NCI-H446 (cell line): ENCODE measurements at regions not wholly inside any gene's neighbourhood (a gene's known extent, or its start where the extent isn't known, plus 50 kb on each side); places are given as distances from the start of the nearest gene placed in this dataset.

Experiments
- DNase-seq, 2 experiments: peaks; one replicate each; lab custom pipeline; 2025; lab: John Stamatoyannopoulos, UW

DNA sequence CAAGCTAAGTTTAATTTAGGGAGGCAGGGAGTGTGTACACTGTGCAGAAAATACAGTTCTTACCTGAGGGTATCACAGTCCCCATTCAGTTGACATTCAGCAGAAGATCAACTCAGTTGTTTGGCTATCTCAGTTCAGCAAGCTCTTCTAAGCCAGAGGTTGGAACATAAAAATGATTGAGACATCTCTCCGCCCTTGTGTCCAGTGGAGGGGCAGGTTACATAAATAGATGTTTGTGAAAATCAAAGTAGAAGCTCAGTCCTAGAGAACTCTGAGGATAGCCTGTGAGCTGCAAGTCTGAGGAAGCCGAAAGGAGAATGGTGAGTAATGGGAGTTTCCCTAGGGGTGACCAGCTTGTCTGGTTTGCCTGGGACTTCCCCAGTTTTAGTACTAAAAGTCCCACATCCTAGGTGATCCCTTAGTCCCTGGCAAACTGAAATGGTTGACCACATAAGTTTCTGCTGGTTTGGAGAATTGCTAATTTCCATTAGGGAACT, 251.4 kb upstream of the ATP2B1 start:
- no peak for DNase-seq

DNA sequence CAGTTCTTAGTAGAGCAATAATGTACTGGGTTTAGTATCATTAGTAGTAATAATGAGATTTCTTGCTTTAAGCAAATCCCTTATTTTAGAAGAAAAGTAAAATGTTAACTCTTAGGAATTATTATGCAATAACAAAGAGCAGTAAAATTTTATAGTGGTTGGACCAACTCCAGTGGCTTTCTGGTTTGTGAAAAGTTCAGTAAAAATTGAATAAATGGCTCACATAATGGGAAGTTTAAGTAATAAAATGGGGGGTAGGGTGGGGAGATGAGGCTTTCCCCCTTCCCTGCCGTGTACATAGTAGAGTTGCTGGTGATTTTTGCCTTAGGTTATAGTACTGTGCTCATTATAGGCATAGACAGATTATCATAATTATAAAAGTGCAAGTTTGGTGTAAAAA, 250.5 kb upstream of the ATP2B1 start:
- no peak for DNase-seq

- DNase-seq = no peak
Measured at GRCh38 chr12:89954259-89954658, 245.6 kb upstream of the ATP2B1 start.

DNA sequence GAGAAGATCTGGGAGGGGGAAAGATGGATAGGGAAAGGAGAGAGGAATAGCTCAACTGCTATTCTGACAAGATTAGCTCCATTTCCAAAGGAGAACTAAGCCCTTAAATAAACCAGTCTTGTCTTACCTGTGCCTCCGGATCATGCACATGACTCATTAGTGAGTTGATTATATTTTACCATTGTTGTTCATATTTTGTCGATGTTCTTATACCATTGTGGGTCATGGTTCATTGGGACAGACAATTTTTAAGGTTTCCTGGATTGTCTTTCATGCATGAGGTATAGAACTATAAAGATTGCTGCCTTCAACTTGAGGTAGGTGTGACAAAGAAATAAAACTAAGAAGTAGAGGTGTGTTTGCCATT, 243.0 kb upstream of the ATP2B1 start:
- no peak for DNase-seq

DNA sequence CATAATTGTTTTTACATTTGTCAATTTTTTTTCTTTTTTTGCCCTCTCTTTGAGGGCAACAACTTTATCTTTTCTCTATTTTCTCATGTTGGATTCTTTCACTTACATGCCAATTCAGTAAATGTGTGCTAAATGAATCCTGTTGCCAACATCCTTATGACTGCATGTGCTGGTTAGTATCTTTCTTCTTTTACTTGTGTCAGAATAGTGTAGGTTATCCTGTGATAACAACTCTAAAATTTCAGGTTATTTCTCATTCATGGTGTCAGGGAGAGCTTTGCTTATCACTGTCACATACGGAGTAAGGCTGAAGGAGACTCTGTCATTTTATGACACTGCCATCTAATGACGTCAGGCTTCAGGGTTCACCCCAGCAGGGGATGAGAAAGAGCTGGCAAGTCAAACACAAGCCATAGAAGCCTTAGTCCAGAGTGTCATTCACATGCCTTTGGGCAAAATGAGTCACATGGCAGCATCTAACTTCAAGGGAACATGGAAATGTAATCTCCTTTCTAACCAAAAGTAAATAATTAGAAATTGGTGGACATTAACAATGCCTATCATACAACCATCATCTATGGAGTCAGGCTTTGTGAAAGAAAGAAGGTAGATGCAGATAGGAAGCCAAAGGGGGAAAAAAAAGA, 242.5 kb upstream of the ATP2B1 start:
- DNase-seq = no peak

DNA sequence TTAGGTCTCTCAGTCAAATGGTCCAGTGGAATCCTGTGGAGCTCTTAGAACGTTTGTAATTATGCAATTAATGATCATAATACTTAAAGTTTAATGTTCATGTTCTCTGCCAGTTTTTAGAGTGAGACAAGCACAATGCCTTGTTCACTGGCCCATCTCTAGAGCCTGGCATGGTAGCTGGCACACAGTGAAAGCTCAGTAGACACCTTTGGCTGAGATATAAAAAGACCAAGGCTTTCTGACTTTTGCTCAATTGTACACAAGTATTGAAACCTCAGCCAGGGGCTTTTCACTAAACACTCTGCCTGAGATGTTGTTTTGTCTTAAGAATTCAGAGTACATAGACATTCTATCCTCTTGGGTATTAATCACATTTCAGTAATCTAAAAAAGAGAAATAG, 241.8 kb upstream of the ATP2B1 start:
- DNase-seq = peak in 1 of 2 experiments; percentile 7

DNA sequence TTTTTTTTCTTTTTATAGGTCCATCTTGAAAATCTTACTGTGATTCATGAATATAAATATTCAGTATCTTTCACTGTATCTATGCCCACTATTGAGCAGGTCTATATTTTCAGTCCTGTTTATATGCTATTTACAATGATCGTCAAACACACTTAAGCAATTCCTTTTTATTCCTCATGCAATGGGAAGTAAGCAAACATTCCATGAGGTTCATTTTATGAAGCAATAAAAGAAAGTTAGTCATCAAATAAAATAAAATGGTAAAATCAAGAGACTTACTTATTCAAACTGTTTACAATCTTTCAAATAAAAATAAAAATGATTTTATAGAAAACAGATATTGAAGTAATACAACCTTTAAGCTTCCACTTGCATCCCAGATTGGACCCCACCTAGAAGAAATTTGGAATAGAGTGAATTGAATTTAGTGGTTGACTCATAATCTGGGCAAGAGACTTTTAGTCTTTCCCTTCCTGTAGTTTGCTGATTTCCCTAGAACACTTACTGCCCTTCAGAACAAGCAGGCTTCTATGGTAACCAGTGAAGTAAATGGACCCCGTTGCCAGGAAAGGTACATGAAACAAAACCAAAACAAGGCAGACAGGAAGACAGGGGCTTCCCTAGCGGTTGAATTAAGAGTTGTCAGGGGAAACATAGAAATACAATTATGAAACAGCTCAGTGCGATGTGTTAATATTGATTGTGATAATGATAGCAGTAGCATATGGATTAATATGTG, 241.0 kb upstream of the ATP2B1 start:
- no peak for DNase-seq

- DNase-seq = no peak
Measured at GRCh38 chr12:89948271-89949175, 239.9 kb upstream of the ATP2B1 start.

GRCh38 chr12:89947437-89948270, 239.0 kb upstream of the ATP2B1 start:
- DNase-seq = peak; percentile 21 to 27

DNA sequence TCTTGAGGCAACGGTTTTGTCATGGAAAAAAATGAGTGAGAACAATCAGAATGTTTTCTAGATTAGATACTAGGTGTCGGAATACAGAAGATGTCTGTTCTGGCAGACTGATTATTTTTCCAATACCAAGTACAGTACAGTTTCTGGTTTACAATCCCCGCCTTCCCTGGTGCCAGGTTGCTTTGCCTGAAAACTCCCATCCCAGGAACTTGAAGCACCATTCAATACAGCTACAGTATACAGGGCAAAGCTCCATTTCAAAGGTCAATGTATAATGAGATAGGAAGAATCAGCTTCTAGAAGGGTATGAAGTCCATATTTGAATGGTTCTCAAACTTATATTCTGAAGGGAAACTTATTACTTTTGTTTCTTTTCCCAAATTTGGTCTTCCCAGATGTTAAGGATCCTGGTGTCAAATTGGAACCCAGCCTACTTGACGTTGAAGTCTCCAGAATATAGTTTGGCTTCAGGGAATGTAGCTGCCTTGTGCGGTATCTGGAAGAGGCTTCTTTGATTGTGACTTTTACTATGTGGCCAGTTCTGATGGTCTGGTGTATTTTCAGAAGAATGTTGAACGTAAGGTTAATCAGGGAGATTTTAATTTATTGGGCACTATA, 238.0 kb upstream of the ATP2B1 start:
- DNase-seq = no peak

GRCh38 chr12:89945123-89945522, 236.5 kb upstream of the ATP2B1 start:
- no peak for DNase-seq

- DNase-seq = no peak
Measured at GRCh38 chr12:89943463-89943862, 234.8 kb upstream of the ATP2B1 start.

DNA sequence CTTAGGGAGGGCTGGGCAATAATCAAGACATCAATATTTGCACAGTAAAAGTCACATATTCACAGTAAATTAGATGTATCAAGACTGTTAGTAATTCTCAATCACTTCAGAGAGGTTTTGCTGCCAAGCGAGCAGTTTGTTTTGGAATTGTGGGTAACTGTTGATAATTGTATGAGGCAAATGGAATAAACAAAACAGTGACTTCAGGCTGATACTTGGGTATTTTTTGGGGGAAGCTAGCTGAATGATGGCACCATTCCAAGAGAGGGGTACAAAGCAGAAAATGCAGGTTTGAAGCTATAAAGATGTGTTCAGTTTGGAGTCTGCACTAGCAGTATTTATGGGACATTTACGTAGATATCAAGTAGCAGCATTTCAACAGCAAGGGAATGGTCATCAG, 232.8 kb upstream of the ATP2B1 start:
- DNase-seq = no peak

- no peak for DNase-seq
Measured at GRCh38 chr12:89939522-89940215, 231.0 kb upstream of the ATP2B1 start.

- DNase-seq = peak in 1 of 2 experiments; percentile 22
Measured at GRCh38 chr12:89936631-89937030, 228.0 kb upstream of the ATP2B1 start.

GRCh38 chr12:89935850-89936249, 227.2 kb upstream of the ATP2B1 start:
- no peak for DNase-seq

- DNase-seq = no peak
Measured at GRCh38 chr12:89933911-89934310, 225.3 kb upstream of the ATP2B1 start.

DNA sequence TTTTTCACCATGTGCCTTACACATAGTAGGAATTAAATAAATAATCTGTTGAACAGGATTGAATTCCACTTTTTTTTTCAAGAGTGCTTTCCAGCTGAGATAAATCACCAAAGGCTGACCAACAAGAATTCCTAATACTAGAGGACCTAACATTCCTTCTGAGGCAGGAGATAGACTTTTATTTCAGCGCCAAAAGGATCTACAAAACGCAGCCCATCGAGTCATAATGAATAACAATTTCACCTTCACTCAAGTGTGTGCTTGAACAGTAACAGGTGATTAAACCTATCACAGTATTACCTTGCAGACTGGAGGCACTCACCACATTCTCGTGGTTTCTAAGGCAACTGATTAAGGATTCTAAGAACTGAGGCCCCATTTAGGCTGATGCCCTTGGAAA, 224.3 kb upstream of the ATP2B1 start:
- no peak for DNase-seq

DNA sequence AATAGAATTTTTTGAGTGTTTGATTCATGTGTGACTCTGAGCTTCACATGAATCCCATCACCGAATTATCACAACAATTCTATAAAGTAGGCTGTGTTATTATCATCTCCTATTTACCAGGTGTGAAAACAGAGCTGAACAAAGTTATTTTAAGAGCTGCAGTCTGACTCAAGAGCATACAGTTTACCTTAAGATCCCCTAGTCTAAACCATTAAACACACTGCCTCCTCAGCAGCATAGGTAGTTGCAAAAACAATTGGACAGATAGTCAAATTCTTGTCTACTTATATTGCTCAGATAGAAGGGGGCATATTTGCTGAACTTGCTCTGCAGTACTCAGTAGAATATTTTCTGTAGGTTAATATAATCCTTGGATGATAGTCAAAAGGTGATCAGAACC, 219.8 kb upstream of the ATP2B1 start:
- DNase-seq = no peak

DNA sequence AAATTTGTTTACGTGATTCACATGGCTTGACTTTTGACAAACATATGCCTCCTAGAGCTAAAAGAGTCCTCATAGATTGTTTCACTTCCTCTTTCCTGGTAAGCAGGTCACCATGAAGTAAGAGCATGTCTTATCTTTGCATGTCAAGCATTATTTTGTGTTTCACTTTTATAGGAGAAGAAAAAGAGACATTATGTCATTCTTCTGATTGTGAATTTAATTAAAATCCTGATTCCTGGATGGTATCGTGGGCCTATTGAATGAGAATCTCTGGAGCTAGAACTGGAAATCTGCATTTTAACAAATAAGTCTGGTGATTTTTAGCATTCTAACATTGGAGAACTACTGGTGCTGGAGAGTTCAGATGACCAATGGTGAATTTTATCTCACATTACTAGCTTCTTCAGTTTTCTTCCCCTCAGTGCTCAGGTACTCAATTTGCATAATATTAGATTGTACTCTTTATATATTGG, 218.6 kb upstream of the ATP2B1 start:
- DNase-seq = no peak

GRCh38 chr12:89924191-89924590, 215.6 kb upstream of the ATP2B1 start:
- no peak for DNase-seq
